Uterus (tissue), 3 donors: ENCODE measurements at regions not wholly inside any gene's neighbourhood (a gene's known extent, or its start where the extent isn't known, plus 50 kb on each side); places are given as distances from the start of the nearest gene placed in this dataset.

Source experiments
- DNase-seq, 2 donors: peaks; one replicate each; pipeline ENCODE4 v3.0.0-alpha.2; 2019 to 2020
- H3K27ac ChIP-seq, 2 donors: fragments of 200-600 bp; sonication (generic); 1 replicate in 1 of 2; 2 replicates in 1 of 2; pipeline ENCODE4 v1.5.1; 2016 to 2018
- H3K27me3 ChIP-seq, 2 donors: fragments of 200-600 bp; sonication (generic); one replicate each; pipeline ENCODE4 v1.5.1; 2018 to 2019; ENCODE audit warnings: control low read depth in 1 of 2
- H3K36me3 ChIP-seq, 2 donors: fragments of 200-600 bp; sonication (generic); one replicate each; pipeline ENCODE4 v1.5.1; 2019; ENCODE audit warnings: control low read depth in 1 of 2
- H3K4me1 ChIP-seq, 2 donors: fragments of 200-600 bp; sonication (generic); one replicate each; pipeline ENCODE4 v1.5.1; 2018 to 2019; ENCODE audit warnings: control low read depth in 1 of 2
- H3K4me3 ChIP-seq, 2 donors: fragments of 200-600 bp; sonication (generic); 1 replicate in 1 of 2; 2 replicates in 1 of 2; pipeline ENCODE4 v1.5.1; 2018 to 2019; ENCODE audit warnings: mild to moderate bottlenecking in 1 of 2
- H3K9me3 ChIP-seq, 2 donors: fragments of 200-600 bp; sonication (generic); one replicate each; pipeline ENCODE4 v1.5.1; 2019; ENCODE audit warnings: control low read depth in 1 of 2
- CTCF ChIP-seq, 4 experiments: fragments of 200-600 bp in 2 of 4; fragments of 450-650 bp in 2 of 4; sonication (generic) in 2 of 4; IDR thresholded peaks; one replicate each; pipeline ENCODE4 v1.5.1; 2016 to 2019; ENCODE audit warnings: antibody characterized with exemption in 4 of 4, mild to moderate bottlenecking in 2 of 4, moderate library complexity in 1 of 4
- POLR2A ChIP-seq, 2 donors: fragments of 450-650 bp; IDR thresholded peaks; one replicate each; pipeline ENCODE4 v1.6.1; 2016; ENCODE audit warnings: antibody characterized with exemption in 2 of 2, mild to moderate bottlenecking in 1 of 2, moderate library complexity in 1 of 2
- intact Hi-C: fragments of 100-400 bp; cut with DNase I; formaldehyde crosslinking; loops from one replicate; pipeline ENCODE4 v1.15.1; 2023; ENCODE audit warnings: low total_unique reads
- donor health status: DM: yes; HTN: yes; CAD: no.

GRCh38 chr2:125543968-125544514, 1111.9 kb upstream of the GYPC start:
- intact Hi-C loops: no loop called here
- DNase-seq: no peak
- no peak overlapping the region for H3K4me3 ChIP-seq
- no peaks in the 10 kb centered on the region for H3K27me3 ChIP-seq
- no peak for TF ChIP-seq POLR2A (IDR thresholded peaks at IDR 0.05)
- TF ChIP-seq CTCF (IDR thresholded peaks at IDR 0.05): no peak
- no peak overlapping the region for H3K27ac ChIP-seq
- no peaks in the 10 kb centered on the region for H3K4me1 ChIP-seq
- no peaks in the 10 kb centered on the region for H3K36me3 ChIP-seq
- no peaks in the 10 kb centered on the region for H3K9me3 ChIP-seq

GRCh38 chr2:125553768-125554167, 1102.2 kb upstream of the GYPC start:
- no peaks in the 10 kb centered on the region for H3K9me3 ChIP-seq
- no peaks in the 10 kb centered on the region for H3K27me3 ChIP-seq
- intact Hi-C loops: no loop called here
- TF ChIP-seq POLR2A (IDR thresholded peaks at IDR 0.05) (no peak), CTCF (IDR thresholded peaks at IDR 0.05) (no peak)
- H3K27ac ChIP-seq: no peak overlapping the region
- no peaks in the 10 kb centered on the region for H3K36me3 ChIP-seq
- DNase-seq: no peak
- H3K4me3 ChIP-seq: no peak overlapping the region
- H3K4me1 ChIP-seq: no peaks in the 10 kb centered on the region

- no peaks in the 10 kb centered on the region for H3K36me3 ChIP-seq
- H3K27me3 ChIP-seq: no peaks in the 10 kb centered on the region
- no peak overlapping the region for H3K27ac ChIP-seq
- H3K9me3 ChIP-seq: no peaks in the 10 kb centered on the region
- no peak for DNase-seq
- H3K4me3 ChIP-seq: no peak overlapping the region
- intact Hi-C loops: no loop called here
- TF ChIP-seq POLR2A (IDR thresholded peaks at IDR 0.05): no peak
- TF ChIP-seq CTCF (IDR thresholded peaks at IDR 0.05): no peak
- no peaks in the 10 kb centered on the region for H3K4me1 ChIP-seq
Observed at GRCh38 chr2:125554956-125555355, 1101.0 kb upstream of the GYPC start.

GRCh38 chr2:125559186-125559585, 1096.8 kb upstream of the GYPC start:
- Histone ChIP-seq H3K4me1 (no peaks in the 10 kb centered on the region), H3K36me3 (no peaks in the 10 kb centered on the region), H3K4me3 (no peak overlapping the region), H3K27me3 (no peaks in the 10 kb centered on the region), H3K27ac (no peak overlapping the region), H3K9me3 (no peaks in the 10 kb centered on the region)
- intact Hi-C loops: no loop called here
- no peak for DNase-seq
- TF ChIP-seq POLR2A (IDR thresholded peaks at IDR 0.05): no peak
- TF ChIP-seq CTCF (IDR thresholded peaks at IDR 0.05): no peak

- H3K9me3 ChIP-seq: no peaks in the 10 kb centered on the region
- DNase-seq: no peak
- TF ChIP-seq CTCF (IDR thresholded peaks at IDR 0.05): no peak
- no peak for TF ChIP-seq POLR2A (IDR thresholded peaks at IDR 0.05)
- intact Hi-C loops: no loop called here
- no peak overlapping the region for H3K27ac ChIP-seq
- H3K4me3 ChIP-seq: no peak overlapping the region
- H3K4me1 ChIP-seq: no peaks in the 10 kb centered on the region
- no peaks in the 10 kb centered on the region for H3K27me3 ChIP-seq
- no peaks in the 10 kb centered on the region for H3K36me3 ChIP-seq
Observed at GRCh38 chr2:125560855-125561254, 1095.1 kb upstream of the GYPC start.
